T47D (cell line): ENCODE measurements at regions not wholly inside any gene's neighbourhood (a gene's known extent, or its start where the extent isn't known, plus 50 kb on each side); places are given as distances from the start of the nearest gene placed in this dataset.
A peak's percentile ranks its signal among the peaks of the same experiment; 100 is the strongest.

Source experiments
- DNase-seq, 2 experiments: peaks; one replicate each; pipeline versions ENCODE4 v3.0.0 to v3.0.0-alpha.2; 2011 to 2012; ENCODE audit warnings: low read depth in 1 of 2, low spot score in 1 of 2
- JUND ChIP-seq: IDR thresholded peaks from 2 replicates; pipeline ENCODE4 v1.6.1; 2012; ENCODE audit warnings: low read depth
- in situ Hi-C: cut with HindIII; loops from 2 replicates; pipeline ENCODE4 v1.10.0; 2016; ENCODE audit warnings: low sequenced_read_pairs, low pct_unique_long_range_greater_than_20kb

DNA sequence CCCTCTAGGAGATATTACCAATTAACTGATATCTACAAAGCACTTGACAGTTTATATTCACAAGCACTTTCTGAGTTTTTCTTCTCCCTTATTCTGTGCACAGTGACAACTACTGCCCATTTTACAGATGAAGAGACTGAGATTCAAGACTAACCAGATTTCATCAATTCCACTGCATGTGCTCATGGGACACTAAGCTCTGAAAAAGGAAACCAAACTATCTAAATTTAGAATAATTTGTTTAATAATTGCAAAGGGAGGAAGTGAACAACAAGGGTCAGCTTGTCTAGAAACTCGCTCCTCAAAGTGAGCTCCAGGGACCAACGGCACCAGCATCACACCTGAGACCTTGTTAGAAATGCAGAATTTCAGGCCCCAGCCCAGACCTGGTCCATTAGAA, 50.8 kb upstream of the MYLIP start:
- in situ Hi-C loops: no loop called here
- no peak for DNase-seq
- TF ChIP-seq JUND: no peak

- TF ChIP-seq JUND: no peak
- DNase-seq: no peak
- in situ Hi-C loops: no loop called here
Observed at GRCh38 chr6:16069671-16070070, 59.2 kb upstream of the MYLIP start.

DNA sequence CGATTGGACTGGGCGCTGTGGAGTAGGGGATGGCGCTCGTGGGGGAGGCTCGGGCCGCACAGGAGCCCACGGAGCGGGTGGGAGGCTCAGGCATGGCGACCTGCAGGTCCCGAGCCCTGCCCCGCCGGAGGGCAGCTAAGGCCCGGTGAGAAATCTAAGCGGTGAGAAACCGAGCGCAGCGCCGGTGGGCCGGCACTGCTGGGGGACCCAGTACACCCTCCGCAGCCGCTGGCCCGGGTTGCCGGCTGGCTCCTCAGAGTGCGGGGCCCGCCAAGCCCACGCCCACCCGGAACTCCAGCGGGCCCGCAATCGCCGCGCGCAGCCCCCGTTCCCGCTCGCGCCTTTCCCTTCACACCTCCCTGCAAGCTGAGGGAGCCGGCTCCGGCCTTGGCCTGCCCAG, 59.7 kb upstream of the MYLIP start:
- TF ChIP-seq JUND: no peak
- DNase-seq: no peak
- in situ Hi-C loops: no loop called here

DNA sequence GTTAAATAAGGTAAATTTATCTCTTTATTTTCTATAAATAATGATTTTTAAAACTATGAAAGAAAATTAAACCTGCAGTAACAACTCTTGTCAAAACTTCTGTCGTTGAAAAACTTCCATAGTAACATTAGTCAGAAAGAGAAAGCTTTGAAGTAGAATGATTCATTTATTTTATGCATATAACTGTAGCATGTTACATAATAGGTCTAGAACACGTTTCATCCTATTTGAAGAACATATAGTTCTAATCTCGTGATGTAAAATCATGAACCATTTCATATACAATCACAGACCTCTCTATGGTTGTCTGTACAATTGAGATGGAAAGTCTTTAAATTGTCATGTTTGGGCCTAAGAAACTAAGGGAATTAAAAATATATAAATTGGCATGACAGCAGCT, 61.3 kb upstream of the MYLIP start:
- no peak for DNase-seq
- no peak for TF ChIP-seq JUND
- in situ Hi-C loops: no loop called here

DNA sequence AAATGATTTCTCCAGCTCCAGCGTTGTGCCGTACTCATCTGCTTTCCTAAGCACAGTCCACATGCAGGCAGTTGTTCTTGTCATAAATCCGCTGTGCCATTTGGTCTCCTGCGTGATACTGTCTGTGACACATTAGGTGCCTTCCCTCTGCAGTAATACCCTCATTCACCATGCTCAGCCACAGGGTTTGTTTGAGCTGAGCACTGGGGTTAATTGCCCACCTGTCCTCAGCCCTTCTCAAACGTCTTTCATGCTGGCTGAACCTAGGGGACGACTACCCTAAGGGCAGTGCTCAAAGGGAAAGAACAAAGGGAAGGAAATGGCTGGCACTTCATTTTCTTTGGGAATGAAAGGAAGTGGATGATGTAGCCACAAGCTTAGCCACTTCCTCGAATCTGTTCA, 64.2 kb upstream of the MYLIP start:
- in situ Hi-C loops: no loop called here
- no peak for DNase-seq

GRCh38 chr6:16063580-16063979, 65.3 kb upstream of the MYLIP start:
- in situ Hi-C loops: no loop called here
- no peak for TF ChIP-seq JUND
- DNase-seq: no peak

More for the DNA sequence above, 64.2 kb upstream of the MYLIP start:
- TF ChIP-seq JUND: no peak

- no peak for TF ChIP-seq JUND
- DNase-seq: no peak
- in situ Hi-C loops: no loop called here
Observed at GRCh38 chr6:16061818-16062217, 67.1 kb upstream of the MYLIP start.

- in situ Hi-C loops: no loop called here
- no peak for TF ChIP-seq JUND
- DNase-seq: no peak
Observed at GRCh38 chr6:16060039-16060438, 68.8 kb upstream of the MYLIP start.

DNA sequence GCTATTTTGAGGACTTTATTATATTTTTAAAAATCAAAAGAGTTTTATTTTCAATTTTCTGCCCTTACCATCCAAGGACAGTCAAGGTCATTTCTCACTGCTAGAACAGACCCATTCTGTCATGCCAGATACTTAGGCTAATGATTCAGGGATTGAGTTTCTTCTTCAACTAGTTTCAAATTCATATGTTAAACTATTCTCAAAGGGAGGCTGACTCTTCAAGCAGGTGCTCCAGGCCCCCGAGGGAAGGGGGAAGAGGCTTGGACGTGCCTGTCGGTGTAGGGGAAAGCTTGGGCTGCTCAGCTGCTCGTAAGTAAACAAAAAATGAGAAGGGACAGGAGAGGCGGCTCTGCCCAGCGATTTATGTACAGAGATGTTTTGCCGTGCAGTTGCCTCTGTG, 69.4 kb upstream of the MYLIP start:
- DNase-seq: no peak
- in situ Hi-C loops: no loop called here
- no peak for TF ChIP-seq JUND

DNA sequence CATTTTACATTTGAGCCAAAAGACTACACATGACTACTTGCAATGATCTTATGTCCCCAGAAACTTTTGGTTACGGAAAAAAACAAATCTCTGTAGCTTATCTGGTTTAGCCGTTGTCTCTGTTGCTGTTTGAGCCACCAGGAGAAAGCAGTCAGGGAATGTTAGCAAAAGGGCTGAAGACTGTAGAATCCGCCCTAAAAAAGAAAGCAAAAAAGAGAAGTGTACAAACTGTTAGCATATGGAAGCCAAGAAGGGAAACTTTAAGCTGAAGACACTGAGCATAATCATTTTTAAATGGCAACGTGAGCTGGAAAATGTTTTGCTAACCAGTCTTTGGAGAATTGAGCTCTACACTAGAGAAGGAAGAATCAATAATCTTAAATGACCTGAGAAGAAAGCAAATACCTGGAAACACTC, 69.9 kb upstream of the MYLIP start:
- no peak for DNase-seq
- in situ Hi-C loops: no loop called here

DNA sequence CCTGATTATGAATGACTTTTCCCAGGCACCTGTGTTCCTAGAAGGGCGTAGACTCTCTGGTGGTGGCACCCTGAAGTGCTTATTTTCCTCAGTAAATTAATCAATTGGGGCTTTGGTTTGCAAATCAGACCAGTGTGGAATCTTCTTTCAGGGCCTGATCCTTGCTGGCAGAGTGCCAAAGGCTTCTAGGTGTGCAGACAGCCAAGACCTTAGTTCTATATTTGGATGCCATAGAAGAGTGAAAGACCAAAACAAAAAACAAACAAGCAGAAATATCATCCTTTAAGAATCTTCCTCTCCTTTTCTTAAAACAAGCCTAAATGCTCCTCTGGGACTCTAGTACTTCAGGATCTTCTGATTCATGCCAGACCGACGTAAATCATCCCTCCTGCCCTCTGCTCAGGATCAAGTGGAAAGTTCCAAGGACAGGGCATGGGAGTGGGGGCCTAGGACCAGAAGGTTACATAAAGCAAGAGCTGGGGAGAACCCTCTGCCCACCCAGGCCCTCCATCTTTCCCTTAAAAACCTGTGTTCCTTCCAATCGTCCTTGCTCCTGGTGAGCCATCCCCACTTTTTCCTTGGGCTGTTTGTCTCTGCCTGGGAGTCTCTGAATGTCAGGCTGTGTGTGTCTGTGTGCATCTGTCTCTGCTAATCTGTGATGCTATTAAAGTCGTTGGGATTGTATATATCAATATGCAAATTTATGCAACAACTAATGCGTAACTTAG, 70.5 kb upstream of the MYLIP start:
- in situ Hi-C loops: no loop called here
- TF ChIP-seq JUND: no peak
- DNase-seq: peak in 1 of 2 experiments; percentile 9

More for the DNA sequence above, 69.9 kb upstream of the MYLIP start:
- no peak for TF ChIP-seq JUND

DNA sequence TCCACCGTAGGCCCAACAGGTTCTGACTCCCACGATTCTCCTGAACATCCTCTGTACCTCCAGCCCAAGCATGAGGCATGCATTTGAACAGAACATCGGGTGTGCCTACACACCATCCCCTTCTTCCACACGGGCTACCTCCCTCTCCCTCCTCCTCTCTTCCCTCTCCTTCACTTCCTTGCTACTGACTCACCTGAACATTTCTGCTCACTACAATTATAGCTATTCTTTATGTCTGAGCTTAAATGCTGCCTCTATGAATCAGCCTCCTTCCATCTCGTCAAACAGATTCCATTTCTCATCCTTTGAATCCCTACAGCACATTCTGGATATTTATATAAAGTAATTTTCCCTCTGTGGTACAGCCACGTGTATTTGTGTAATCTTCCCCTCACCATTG, 71.4 kb upstream of the MYLIP start:
- TF ChIP-seq JUND: no peak

GRCh38 chr6:16056263-16056870, 72.5 kb upstream of the MYLIP start:
- DNase-seq: no peak
- in situ Hi-C loops: no loop called here
- no peak for TF ChIP-seq JUND

More for the DNA sequence above, 71.4 kb upstream of the MYLIP start:
- DNase-seq: no peak
- in situ Hi-C loops: no loop called here
